ENCODE measurements at regions not wholly inside any gene's neighbourhood (a gene's known extent, or its start where the extent isn't known, plus 50 kb on each side); places are given as distances from the start of the nearest gene placed in this dataset.

- no peak overlapping the region for H3K4me3 ChIP-seq (ENCODE audit: low read depth, low read length)
- TF ChIP-seq CTCF (IDR thresholded peaks at IDR 0.05; ENCODE audit: insufficient read depth, low read depth, low read length): no peak
- no peak for DNase-seq (ENCODE audit: low read depth)
These were observed 947.0 kb downstream of the GALC start for GRCh38 chr14:87045956-87046355.

- H3K4me3 ChIP-seq (ENCODE audit: low read depth, low read length): no peak overlapping the region
- no peak for DNase-seq (ENCODE audit: low read depth)
- no peak for TF ChIP-seq CTCF (IDR thresholded peaks at IDR 0.05; ENCODE audit: insufficient read depth, low read depth, low read length)
These were observed 947.7 kb downstream of the GALC start for GRCh38 chr14:87045246-87045645.

- no peak for DNase-seq (ENCODE audit: low read depth)
These were observed 948.2 kb downstream of the GALC start for GRCh38 chr14:87044807-87045206.

GRCh38 chr14:87043667-87044200 is 949.2 kb downstream of the GALC start:
- no peak for DNase-seq (ENCODE audit: low read depth)
- TF ChIP-seq CTCF (IDR thresholded peaks at IDR 0.05; ENCODE audit: insufficient read depth, low read depth, low read length): no peak
- no peak overlapping the region for H3K4me3 ChIP-seq (ENCODE audit: low read depth, low read length)

More at GRCh38 chr14:87044807-87045206, 948.2 kb downstream of the GALC start:
- TF ChIP-seq CTCF (IDR thresholded peaks at IDR 0.05; ENCODE audit: insufficient read depth, low read depth, low read length): no peak
- no peak overlapping the region for H3K4me3 ChIP-seq (ENCODE audit: low read depth, low read length)

- DNase-seq (ENCODE audit: low read depth): no peak
- no peak overlapping the region for H3K4me3 ChIP-seq (ENCODE audit: low read depth, low read length)
- no peak for TF ChIP-seq CTCF (IDR thresholded peaks at IDR 0.05; ENCODE audit: insufficient read depth, low read depth, low read length)
These were observed 950.6 kb downstream of the GALC start for GRCh38 chr14:87042354-87042753.

- no peak overlapping the region for H3K4me3 ChIP-seq (ENCODE audit: low read depth, low read length)
- TF ChIP-seq CTCF (IDR thresholded peaks at IDR 0.05; ENCODE audit: insufficient read depth, low read depth, low read length): no peak
- no peak for DNase-seq (ENCODE audit: low read depth)
These were observed 951.5 kb downstream of the GALC start for GRCh38 chr14:87041290-87042020.

All from fibroblast of villous mesenchyme (primary cell).